ENCODE measurements at regions not wholly inside any gene's neighbourhood (a gene's known extent, or its start where the extent isn't known, plus 50 kb on each side); places are given as distances from the start of the nearest gene placed in this dataset.
"Not testable (repeated sequence)": the region's sequence is repeated elsewhere in the genome, so short reads cannot be mapped to it uniquely, and the experiment has no call there.

GRCh38 chr2:129400826-129401225 lies 578.6 kb upstream of the RAB6C start:
- H3K36me3 Mint-ChIP-seq = no peaks in the 10 kb centered on the region
- H3K27ac Mint-ChIP-seq = no peak overlapping the region
- ATAC-seq = no peak
- peaks cover 0 to 5% of the 10 kb centered on the region in 2 donors for H3K9me3 Mint-ChIP-seq
- no peak for DNase-seq (ENCODE audit: low spot score in 2 of 2)

- H3K27ac Mint-ChIP-seq = no peak overlapping the region
- H3K9me3 Mint-ChIP-seq = no peaks in the 10 kb centered on the region
- no peaks in the 10 kb centered on the region for H3K36me3 Mint-ChIP-seq
- no peak for ATAC-seq
- DNase-seq (ENCODE audit: low spot score in 2 of 2) = no peak
Measured at GRCh38 chr2:129402076-129402475, 577.4 kb upstream of the RAB6C start.

- Mint-ChIP-seq H3K9me3 (no peaks in the 10 kb centered on the region), H3K36me3 (no peaks in the 10 kb centered on the region), H3K27ac (no peak overlapping the region)
- ATAC-seq (no peak), DNase-seq (ENCODE audit: low spot score in 2 of 2) (no peak)
Measured at GRCh38 chr2:129404000-129404685, 575.3 kb upstream of the RAB6C start.

DNA sequence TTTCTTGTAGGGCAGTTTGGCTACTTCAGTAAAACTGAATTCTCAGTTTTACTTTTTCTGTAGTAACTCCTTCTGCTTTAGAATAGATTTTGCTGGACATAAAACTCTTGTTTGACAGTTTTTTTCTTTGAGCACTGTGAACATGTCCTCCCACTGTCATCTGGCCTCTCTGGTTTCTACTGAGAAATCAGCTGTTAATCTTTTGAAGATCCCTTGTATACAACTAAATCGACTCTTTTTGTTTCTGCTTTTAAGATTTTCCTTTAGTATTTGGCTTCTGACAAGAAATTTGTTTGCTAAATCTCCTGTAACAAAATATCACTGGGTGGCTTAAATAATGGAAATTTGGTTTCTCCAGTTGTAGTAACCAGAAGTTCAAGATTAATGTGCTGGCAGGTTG lies 570.9 kb upstream of the RAB6C start:
- ATAC-seq = no peak
- Mint-ChIP-seq H3K27ac (no peak overlapping the region), H3K36me3 (no peaks in the 10 kb centered on the region), H3K9me3 (no peaks in the 10 kb centered on the region)
- DNase-seq (ENCODE audit: low spot score in 2 of 2) = no peak

DNA sequence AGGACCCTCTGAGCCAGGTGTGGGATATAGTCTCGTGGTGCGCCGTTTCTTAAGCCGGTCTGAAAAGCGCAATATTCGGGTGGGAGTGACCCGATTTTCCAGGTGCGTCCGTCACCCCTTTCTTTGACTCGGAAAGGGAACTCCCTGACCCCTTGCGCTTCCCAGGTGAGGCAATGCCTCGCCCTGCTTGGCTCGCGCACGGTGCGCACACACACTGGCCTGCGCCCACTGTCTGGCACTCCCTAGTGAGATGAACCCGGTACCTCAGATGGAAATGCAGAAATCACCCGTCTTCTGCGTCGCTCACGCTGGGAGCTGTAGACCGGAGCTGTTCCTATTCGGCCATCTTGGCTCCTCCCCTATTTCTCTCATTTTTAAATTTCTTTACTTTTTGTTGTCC lies 562.4 kb upstream of the RAB6C start:
- ATAC-seq; H3K27ac Mint-ChIP-seq; H3K36me3 Mint-ChIP-seq; DNase-seq (ENCODE audit: low spot score in 2 of 2): not testable (repeated sequence)
- H3K9me3 Mint-ChIP-seq = peaks cover 9 to 13% of the 10 kb centered on the region in 2 donors

GRCh38 chr2:129422028-129422427 lies 557.4 kb upstream of the RAB6C start:
- Mint-ChIP-seq H3K27ac (no peak overlapping the region), H3K9me3 (peaks cover 16 to 17% of the 10 kb centered on the region in 2 donors), H3K36me3 (peaks cover 0 to 8% of the 10 kb centered on the region in 2 donors)
- ATAC-seq (no peak), DNase-seq (ENCODE audit: low spot score in 2 of 2) (no peak)

- DNase-seq (ENCODE audit: low spot score in 2 of 2) = no peak
- Mint-ChIP-seq H3K27ac (no peak overlapping the region), H3K9me3 (peaks cover under 1 to 7% of the 10 kb centered on the region in 2 donors), H3K36me3 (no peaks in the 10 kb centered on the region)
- ATAC-seq = no peak
Measured at GRCh38 chr2:129428086-129428660, 551.3 kb upstream of the RAB6C start.

GRCh38 chr2:129430911-129431310 lies 548.6 kb upstream of the RAB6C start:
- ATAC-seq = no peak
- no peak overlapping the region for H3K27ac Mint-ChIP-seq
- H3K36me3 Mint-ChIP-seq = no peaks in the 10 kb centered on the region
- peaks cover 0 to 5% of the 10 kb centered on the region in 2 donors for H3K9me3 Mint-ChIP-seq
- DNase-seq (ENCODE audit: low spot score in 2 of 2) = no peak

DNA sequence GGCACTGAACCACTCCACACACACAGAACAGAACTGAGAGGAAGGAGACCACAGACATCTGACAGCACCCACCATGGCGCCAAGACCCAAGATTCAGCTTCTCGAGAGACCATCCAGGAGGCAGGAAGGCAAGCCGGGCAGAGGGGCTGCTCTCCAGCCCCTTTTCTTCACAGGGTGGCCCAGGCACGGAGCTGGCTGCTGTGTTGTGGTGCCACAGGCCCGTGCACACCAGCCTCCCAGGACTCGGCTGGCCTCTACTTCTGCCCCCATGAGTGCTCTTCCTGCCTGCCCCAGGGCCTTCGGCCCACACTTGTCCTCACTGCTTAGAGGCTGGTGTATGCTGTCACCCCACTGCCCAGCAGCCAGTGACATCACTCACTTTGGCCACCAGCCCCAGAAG lies 547.6 kb upstream of the RAB6C start:
- Mint-ChIP-seq H3K9me3 (peaks cover 0 to 2% of the 10 kb centered on the region in 2 donors), H3K27ac (no peak overlapping the region), H3K36me3 (no peaks in the 10 kb centered on the region)
- ATAC-seq (no peak), DNase-seq (ENCODE audit: low spot score in 2 of 2) (no peak)

DNA sequence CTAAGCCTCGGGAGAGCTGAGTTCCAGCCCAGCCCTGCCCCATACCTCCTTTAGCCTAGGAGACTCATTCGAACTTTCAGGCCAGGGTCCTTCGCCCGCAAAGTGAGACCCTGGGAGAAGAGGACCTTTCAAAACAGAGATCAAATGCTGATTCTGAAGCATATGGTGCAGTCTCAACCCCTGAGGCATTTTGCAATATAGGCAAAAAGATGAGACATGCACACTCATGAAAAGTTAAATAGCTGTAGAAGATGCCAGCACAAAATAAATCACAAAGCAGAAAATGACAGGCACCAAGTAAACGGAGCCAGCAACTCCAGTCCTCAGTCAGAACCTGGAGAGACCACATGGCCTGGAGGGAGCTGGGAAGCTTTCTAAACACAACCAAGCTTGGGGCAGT lies 542.7 kb upstream of the RAB6C start:
- no peaks in the 10 kb centered on the region for H3K36me3 Mint-ChIP-seq
- no peaks in the 10 kb centered on the region for H3K9me3 Mint-ChIP-seq
- DNase-seq (ENCODE audit: low spot score in 2 of 2) (no peak), ATAC-seq (no peak)
- no peak overlapping the region for H3K27ac Mint-ChIP-seq

DNA sequence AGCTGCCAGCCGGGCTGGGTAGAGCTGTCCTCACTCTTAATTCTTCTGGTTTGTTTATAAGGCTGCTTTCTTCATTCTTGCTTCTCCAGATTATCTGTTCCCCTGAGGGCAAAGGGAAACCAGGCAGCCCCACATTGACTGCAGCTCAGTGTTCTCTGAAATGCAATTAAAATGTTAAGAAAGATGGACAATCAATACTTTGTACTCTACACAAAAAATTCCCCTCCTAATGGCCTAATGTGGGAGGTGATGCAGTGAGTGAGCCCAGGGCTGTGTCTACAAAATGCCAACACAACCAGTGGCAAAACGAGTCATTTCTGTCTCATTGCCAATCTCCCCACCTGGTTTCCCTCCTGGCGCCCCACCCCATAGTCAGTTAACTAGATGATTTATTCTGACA lies 541.7 kb upstream of the RAB6C start:
- ATAC-seq = no peak
- Mint-ChIP-seq H3K27ac (no peak overlapping the region), H3K36me3 (no peaks in the 10 kb centered on the region), H3K9me3 (no peaks in the 10 kb centered on the region)
- no peak for DNase-seq (ENCODE audit: low spot score in 2 of 2)

GRCh38 chr2:129438501-129439057 lies 540.9 kb upstream of the RAB6C start:
- Mint-ChIP-seq H3K9me3 (peaks cover 0 to 3% of the 10 kb centered on the region in 2 donors), H3K27ac (no peak overlapping the region), H3K36me3 (no peaks in the 10 kb centered on the region)
- no peak for DNase-seq (ENCODE audit: low spot score in 2 of 2)
- ATAC-seq = no peak

DNA sequence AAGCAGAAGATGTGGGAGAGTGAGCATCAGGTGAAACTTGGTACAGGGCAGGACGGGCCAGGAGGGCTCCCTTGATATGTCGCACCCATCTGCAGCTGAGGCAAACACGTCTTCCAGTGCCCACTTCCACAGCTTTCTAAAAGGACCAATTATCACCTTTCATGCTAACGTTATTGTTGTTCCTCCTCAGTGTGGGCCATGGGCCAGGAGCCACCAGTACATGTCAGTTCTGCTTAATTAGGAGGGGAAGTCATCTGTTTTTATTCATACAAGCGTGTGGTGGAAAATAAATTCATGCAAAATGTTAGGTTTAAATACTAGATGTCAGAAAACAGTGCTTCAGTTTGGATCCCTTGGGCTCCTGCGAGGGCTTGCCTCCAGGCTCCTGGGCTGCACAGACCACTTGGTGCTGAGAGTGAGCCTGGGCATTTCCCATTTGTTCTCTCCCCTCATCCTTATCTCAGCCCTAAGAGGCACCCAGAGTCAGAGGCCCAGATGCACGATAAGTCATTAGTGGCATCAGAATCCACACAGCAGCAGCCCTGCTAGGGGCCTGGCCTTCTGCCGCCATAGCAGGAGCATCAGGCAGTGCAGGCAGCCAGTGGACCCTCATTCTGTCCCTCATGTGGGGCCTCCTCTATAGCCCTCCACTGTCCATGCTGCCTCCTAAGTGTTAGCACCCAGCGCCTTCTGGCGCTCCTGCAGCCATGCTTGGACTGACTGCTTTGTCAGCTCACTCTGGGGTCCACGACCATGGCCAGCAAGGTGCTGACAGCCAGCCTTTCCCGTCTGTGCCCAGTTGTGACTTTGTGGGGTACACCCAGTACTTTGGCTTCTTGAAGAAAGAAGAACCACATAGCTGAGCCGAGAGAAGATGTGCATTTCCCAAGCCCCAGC lies 539.8 kb upstream of the RAB6C start:
- no peaks in the 10 kb centered on the region for H3K36me3 Mint-ChIP-seq
- no peak for DNase-seq (ENCODE audit: low spot score in 2 of 2)
- no peak overlapping the region for H3K27ac Mint-ChIP-seq
- ATAC-seq = no peak
- H3K9me3 Mint-ChIP-seq = peaks cover 1 to 5% of the 10 kb centered on the region in 2 donors

- ATAC-seq = no peak
- no peak overlapping the region for H3K27ac Mint-ChIP-seq
- no peaks in the 10 kb centered on the region for H3K36me3 Mint-ChIP-seq
- peaks cover 4 to 5% of the 10 kb centered on the region in 2 donors for H3K9me3 Mint-ChIP-seq
- no peak for DNase-seq (ENCODE audit: low spot score in 2 of 2)
Measured at GRCh38 chr2:129441610-129442009, 537.9 kb upstream of the RAB6C start.

DNA sequence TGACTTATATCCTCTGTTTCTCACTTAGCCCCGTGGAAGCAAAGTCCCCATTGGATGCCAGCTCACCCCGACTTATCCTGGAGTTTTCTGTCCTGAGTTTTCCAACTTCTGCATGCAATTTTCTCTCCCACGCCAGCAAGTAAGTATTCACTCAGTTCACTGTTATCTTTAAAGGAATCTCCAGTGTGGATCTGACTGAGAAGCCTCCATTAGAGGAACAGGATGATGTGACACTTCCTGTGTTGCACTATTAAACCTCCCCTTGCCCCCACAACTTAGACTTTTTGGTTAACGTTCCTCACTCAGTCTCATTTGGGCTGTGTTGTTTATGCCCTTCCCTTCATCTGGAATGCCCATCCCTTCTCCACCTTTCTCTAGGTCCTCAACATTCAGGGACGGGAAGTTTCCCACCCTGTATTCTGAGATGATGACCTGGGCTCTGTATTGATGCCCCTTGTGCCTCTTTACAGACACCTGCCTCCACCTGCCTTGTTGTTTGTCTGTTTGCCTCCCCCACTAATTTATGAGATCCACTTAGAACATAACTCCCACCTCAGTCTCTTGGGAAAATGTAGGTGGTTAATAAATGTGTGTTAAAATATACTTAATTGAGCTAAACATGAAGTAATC lies 536.1 kb upstream of the RAB6C start:
- H3K27ac Mint-ChIP-seq = no peak overlapping the region
- no peak for DNase-seq (ENCODE audit: low spot score in 2 of 2)
- H3K9me3 Mint-ChIP-seq = peaks cover 4 to 5% of the 10 kb centered on the region in 2 donors
- no peak for ATAC-seq
- no peaks in the 10 kb centered on the region for H3K36me3 Mint-ChIP-seq

- no peak for ATAC-seq
- H3K9me3 Mint-ChIP-seq = peaks cover 5 to 8% of the 10 kb centered on the region in 2 donors
- H3K36me3 Mint-ChIP-seq = no peaks in the 10 kb centered on the region
- H3K27ac Mint-ChIP-seq = no peak overlapping the region
- no peak for DNase-seq (ENCODE audit: low spot score in 2 of 2)
Measured at GRCh38 chr2:129443865-129444739, 535.4 kb upstream of the RAB6C start.

Data from activated naive CD4-positive, alpha-beta T cell treated with anti-CD3 and anti-CD28 coated beads, Interleukin-2, amount 50 U/mL, for 72 hours (primary cell).